Kasumi-1 (cell line): ENCODE measurements at regions not wholly inside any gene's neighbourhood (a gene's known extent, or its start where the extent isn't known, plus 50 kb on each side); places are given as distances from the start of the nearest gene placed in this dataset.
A peak's percentile ranks its signal among the peaks of the same experiment; 100 is the strongest.

Source experiments
- DNase-seq, 2 experiments: peaks; one replicate each; lab custom pipeline; 2025; lab: John Stamatoyannopoulos, UW

GRCh38 chr5:34533582-34534522 is 122.3 kb upstream of the RAI14 start:
- DNase-seq: no peak

GRCh38 chr5:34534523-34535103 is 121.5 kb upstream of the RAI14 start:
- no peak for DNase-seq

DNA sequence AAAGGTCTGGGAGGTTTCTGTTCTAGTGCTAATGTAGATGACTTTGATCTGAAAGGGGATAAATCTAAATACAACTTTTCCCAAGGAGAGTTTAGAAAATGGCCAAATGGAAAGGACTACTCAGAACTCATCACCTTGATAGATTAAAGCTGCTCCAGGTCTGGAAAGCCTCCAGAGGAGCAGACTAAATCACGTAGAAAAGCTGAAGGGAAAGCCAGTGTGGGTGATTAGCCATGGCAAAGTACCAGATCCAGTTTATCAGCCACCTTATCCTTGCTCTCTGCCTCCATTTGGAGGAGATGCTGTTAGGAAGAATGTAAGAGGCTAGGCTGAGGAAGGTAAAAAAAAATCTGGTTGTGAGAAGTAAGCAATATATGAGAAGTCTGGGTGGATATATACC is 120.7 kb upstream of the RAI14 start:
- DNase-seq: no peak

DNA sequence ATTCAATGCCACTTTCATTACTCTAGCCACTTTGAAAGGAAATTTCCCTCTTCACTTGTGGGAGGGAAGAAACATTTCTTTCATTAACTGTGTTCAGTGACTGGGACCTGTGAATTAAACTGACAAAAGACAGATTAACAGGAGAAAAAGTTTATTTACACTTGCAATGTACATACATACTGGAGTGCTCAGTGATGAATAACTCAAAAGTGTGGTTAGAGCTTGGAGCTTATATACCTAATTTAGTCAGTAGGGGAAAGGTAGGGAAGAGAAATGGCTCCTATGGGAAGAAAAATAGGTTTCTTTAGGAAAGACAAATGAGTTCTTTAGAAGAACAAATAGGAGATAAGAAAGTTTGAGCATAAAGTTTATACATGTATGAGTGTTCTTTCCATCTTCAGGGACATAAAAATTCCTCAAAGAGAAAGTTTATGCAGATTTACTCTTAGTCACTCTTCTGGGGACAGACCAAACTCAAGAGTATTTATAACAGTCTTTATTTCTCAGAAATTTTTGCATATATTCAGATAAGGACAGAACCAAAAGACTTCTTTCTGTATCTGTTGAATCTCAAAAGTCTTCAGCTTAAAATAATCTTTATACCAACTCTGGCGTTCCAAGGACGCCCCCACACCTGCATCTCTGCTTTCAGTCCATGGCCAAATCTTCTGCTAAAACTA is 120.0 kb upstream of the RAI14 start:
- no peak for DNase-seq

DNA sequence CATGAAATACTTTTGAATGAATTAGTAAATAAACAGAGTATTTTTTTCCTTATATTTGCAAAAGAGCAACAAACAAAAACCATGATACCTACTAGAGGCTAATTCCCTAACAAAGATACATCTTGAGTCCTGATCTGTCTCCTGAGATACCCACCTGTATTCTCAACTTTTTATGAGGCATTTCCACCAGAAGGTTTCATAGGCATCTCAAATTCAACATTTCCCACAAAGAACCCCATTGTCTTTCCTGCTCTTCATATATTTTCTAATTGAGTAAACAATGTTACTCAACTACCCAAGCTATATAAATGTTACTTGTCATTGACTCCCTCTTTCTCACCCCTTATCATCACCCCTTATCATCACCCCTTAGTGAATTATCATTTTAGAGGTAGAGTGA is 119.4 kb upstream of the RAI14 start:
- DNase-seq: no peak

DNA sequence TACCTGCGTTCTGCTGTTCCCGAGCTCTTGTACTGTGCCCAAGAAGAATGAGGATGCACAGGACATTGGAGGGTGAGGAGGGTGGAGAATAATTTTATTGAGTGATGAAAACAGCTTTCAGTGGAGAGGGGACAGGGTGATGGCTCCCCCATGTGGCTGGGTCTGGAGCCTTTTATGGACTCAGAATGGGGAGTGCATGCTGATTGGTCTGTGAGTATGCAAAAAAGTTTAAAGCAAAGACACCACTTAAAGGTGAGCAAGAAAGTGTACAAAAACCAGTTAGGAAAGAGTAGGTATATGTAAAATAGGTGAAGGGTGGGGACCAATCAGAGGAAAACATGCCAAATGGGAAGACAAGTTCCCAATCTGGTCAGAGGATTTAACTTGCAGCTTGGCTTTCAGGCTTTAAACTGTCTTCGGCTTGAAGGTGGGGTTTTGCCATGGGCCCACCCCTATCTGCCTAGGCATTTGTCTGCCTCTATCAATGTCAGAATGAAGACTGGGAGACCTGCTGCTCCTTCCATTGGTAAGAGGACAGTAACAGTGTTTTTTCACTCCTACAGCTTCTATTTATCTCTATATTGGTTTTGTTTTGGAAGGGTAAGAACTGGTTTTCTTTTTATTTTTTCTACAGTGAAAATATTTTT is 118.0 kb upstream of the RAI14 start:
- peak; percentile 8 to 22 for DNase-seq

DNA sequence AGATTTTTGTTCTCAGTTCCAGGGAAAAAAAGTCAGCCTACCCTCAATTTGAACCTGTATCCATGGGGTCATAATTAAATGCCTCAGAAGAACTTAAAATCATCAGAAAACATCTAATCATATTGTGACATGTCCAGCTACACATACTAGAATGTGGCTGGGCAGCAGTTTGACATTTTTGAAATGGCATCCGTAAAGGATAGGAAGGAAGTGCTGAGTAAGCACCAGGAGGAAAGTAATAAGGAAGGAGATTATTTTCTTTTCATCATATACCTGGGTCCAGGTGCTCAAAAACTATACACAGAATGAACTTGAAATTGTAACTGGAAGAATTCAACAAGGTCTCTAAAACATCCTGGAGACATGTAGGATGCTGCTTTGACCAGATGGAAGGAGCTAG is 116.9 kb upstream of the RAI14 start:
- DNase-seq: peak in 1 of 2 experiments; percentile 4

DNA sequence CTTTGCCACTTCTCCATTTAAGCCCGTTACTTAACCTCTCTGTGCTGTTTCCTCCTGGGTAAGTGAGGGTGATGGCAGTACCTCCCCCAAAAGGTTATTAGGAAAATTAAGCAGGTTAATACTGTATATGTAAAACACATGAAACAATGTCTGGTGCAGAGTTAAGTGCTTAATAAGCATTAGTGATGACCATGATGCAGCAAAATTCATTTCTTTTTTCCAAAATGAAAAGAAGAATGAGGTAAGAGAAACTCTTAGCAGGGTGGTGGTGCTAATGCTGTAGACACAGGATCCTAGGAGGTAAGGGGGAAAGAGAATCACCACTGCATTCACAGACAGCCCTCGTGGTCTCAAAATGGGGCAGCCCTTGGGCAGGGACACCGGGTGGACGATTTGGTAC is 115.1 kb upstream of the RAI14 start:
- DNase-seq: no peak

DNA sequence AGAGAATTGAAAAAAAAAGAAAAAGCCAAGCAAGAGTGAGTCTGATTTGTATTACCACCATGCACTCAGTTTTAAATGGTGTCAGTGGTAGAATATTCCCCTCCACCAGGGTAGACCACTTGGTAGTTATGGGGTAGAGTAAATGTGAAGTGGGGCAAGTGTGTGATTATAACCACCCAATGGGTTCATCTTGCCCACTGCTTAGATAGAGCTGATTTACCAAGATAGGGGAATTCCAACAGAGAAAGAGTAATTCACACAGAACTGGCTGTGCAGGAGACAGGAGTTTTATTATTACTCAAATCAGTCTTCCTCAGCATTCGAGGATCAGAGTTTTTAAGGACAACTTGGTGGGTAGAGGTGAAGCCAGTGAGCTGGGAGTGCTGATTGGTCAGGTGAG is 113.3 kb upstream of the RAI14 start:
- DNase-seq: no peak

DNA sequence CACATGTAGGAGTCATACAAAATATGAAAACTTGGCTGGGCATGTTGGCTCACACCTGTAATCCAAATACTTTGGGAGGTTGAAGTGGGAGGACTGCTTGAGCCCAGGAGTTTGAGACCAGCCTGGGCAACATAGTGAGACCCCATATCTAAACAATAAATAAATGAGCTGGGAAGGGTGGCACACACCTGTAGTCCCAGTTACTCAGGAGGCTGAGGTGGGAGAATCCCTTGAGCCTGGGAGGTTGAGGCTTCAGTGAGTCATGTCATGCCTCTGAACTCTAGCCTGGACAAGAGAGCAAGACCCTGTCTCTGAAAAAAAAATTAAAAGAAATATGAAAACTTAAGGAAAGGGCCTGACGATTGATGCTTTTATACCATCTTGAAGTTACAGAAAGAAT is 112.4 kb upstream of the RAI14 start:
- no peak for DNase-seq

DNA sequence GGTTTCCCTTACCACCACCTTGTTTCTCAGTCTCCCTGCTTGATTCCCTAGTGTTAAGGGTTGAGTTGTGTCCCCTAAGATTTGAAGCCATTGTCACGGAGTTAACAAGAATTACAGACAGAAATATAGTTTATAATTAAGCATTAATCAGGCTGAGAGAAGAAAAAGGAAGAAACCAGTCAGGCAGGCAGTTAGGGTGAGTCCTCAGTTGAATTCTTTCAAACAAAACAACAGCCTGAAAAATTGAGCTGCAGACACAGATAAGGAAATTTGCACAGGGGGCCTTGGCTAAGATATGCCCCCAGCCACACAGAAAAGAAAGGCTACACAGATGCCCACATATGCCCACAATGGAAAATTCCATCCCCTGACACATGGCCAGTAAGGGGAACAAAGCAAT is 111.7 kb upstream of the RAI14 start:
- no peak for DNase-seq

- DNase-seq: no peak
Measured at GRCh38 chr5:34545164-34545563, 111.0 kb upstream of the RAI14 start.

GRCh38 chr5:34545626-34546025 is 110.5 kb upstream of the RAI14 start:
- DNase-seq: no peak

- no peak for DNase-seq
Measured at GRCh38 chr5:34547300-34548085, 108.6 kb upstream of the RAI14 start.

GRCh38 chr5:34548086-34548403 is 108.1 kb upstream of the RAI14 start:
- no peak for DNase-seq

DNA sequence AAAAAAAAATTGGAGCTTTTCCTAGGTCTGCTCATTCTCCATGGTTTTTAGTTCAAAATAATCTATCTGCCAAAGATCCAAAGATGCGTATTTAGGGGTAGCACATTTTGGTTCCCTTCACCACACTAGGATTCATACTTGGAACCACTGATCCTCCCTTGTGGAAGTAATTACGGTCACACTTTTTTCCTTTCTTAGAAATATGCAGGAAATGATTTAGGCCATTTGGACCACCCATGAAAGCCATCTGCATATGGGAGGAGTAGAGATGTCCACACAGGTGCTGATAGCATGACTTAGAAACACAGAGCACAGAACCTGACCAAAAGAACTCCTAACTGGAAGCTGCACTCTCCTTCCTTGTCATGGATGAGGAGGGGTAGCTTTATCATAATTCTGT is 105.9 kb upstream of the RAI14 start:
- DNase-seq: no peak

- no peak for DNase-seq
Measured at GRCh38 chr5:34550964-34551363, 105.2 kb upstream of the RAI14 start.

GRCh38 chr5:34551911-34552433 is 104.2 kb upstream of the RAI14 start:
- no peak for DNase-seq

- no peak for DNase-seq
Measured at GRCh38 chr5:34552686-34553085, 103.4 kb upstream of the RAI14 start.

- DNase-seq: no peak
Measured at GRCh38 chr5:34553581-34553980, 102.5 kb upstream of the RAI14 start.

GRCh38 chr5:34554641-34555040 is 101.5 kb upstream of the RAI14 start:
- DNase-seq: no peak
